Transverse colon (tissue), 4 donors: ENCODE measurements at regions not wholly inside any gene's neighbourhood (a gene's known extent, or its start where the extent isn't known, plus 50 kb on each side); places are given as distances from the start of the nearest gene placed in this dataset.

Source experiments
- DNase-seq: peaks from one replicate; pipeline ENCODE4 v3.0.0-alpha.2; 2019
- H3K27ac ChIP-seq, 4 donors: fragments of 200-600 bp; sonication (generic); 2 replicates each; pipeline ENCODE4 v1.5.1; 2016 to 2018; ENCODE audit warnings: inconsistent platforms in 4 of 4
- H3K27me3 ChIP-seq: fragments of 200-600 bp; sonication (generic); 2 replicates; pipeline ENCODE4 v1.5.1; 2017; ENCODE audit warnings: inconsistent platforms
- H3K36me3 ChIP-seq, 4 donors: fragments of 200-600 bp; sonication (generic); 2 replicates each; pipeline ENCODE4 v1.5.1; 2017 to 2019; ENCODE audit warnings: inconsistent platforms in 4 of 4
- H3K4me1 ChIP-seq, 4 donors: fragments of 200-600 bp; sonication (generic); 2 replicates each; pipeline ENCODE4 v1.5.1; 2017 to 2020; ENCODE audit warnings: inconsistent platforms in 4 of 4
- H3K4me3 ChIP-seq, 4 donors: fragments of 200-600 bp; sonication (generic); 1 replicate in 1 of 4; 2 replicates in 3 of 4; pipeline versions ENCODE4 v1.5.1 to v1.6.1; 2017 to 2019; ENCODE audit warnings: inconsistent platforms in 4 of 4
- H3K9me3 ChIP-seq, 2 donors: fragments of 200-600 bp; sonication (generic); 2 replicates each; pipeline ENCODE4 v1.5.1; 2017 to 2019; ENCODE audit warnings: inconsistent platforms in 2 of 2
- EP300 ChIP-seq: sonication (generic); formaldehyde crosslinking; IDR thresholded peaks from one replicate; pipeline ENCODE4 v1.6.1; 2017; ENCODE audit warnings: antibody characterized with exemption, low read depth
- POLR2A ChIP-seq: fragments of 450-650 bp; IDR thresholded peaks from one replicate; pipeline ENCODE4 v1.6.1; 2016; ENCODE audit warnings: antibody characterized with exemption, mild to moderate bottlenecking, moderate library complexity
- POLR2AphosphoS5 ChIP-seq, 3 donors: sonication (generic); formaldehyde crosslinking; IDR thresholded peaks; one replicate each; pipeline ENCODE4 v1.6.1; 2016; ENCODE audit warnings: antibody characterized with exemption in 3 of 3
- WGBS, 2 donors: methylation state at CpG; one replicate each; pipeline ENCODE4 v1.1.5; 2018; ENCODE audit warnings: low coverage in 1 of 2; 5-methylcytosine and 5-hydroxymethylcytosine counted together
- in situ Hi-C, 4 donors: fragments of 200-750 bp; cut with MboI; loops; one replicate each; pipeline versions ENCODE4 v1.15.0 to v1.15.1; 2017; ENCODE audit warnings: low sequenced_read_pairs in 3 of 4, low pct_ligation_motif_present in 1 of 4, low pct_unique_long_range_greater_than_20kb in 1 of 4
- intact Hi-C: fragments of 100-400 bp; cut with DNase I; formaldehyde crosslinking; loops from one replicate; pipeline ENCODE4 v1.15.1; 2023; ENCODE audit warnings: low total_unique reads
- TF ChIP-seq, protein P1 (sequence below), 5 experiments: fragments of 200-600 bp in 3 of 5; fragments of 450-650 bp in 2 of 5; sonication (generic) in 3 of 5; IDR thresholded peaks; 1 replicate in 2 of 5; 2 replicates in 3 of 5; pipeline ENCODE4 v1.5.1; 2016 to 2017; ENCODE audit warnings: antibody characterized with exemption in 5 of 5, inconsistent platforms in 3 of 5, mild to moderate bottlenecking in 2 of 5, moderate library complexity in 1 of 5

DNA sequence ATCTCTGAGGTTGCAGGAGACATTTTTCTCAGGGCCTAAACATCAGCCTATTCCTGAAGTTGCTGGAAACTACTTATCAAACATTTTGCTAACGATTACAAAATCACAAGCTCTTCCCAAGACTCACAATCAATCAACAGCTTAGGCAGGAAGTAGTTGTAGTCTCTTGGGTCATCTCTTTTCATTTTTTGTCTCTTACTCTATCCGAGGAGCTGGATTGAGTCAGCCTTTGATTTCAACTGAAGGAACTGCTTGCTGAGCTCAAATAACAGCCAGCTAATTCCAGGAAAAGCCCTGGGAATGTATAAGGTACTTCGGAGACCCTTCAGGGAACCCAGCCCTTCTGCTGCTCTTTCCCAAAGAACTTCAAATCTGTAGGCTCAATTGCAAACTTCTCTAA lies 398.9 kb downstream of the PLK2 start:
- TF ChIP-seq, protein P1, sequence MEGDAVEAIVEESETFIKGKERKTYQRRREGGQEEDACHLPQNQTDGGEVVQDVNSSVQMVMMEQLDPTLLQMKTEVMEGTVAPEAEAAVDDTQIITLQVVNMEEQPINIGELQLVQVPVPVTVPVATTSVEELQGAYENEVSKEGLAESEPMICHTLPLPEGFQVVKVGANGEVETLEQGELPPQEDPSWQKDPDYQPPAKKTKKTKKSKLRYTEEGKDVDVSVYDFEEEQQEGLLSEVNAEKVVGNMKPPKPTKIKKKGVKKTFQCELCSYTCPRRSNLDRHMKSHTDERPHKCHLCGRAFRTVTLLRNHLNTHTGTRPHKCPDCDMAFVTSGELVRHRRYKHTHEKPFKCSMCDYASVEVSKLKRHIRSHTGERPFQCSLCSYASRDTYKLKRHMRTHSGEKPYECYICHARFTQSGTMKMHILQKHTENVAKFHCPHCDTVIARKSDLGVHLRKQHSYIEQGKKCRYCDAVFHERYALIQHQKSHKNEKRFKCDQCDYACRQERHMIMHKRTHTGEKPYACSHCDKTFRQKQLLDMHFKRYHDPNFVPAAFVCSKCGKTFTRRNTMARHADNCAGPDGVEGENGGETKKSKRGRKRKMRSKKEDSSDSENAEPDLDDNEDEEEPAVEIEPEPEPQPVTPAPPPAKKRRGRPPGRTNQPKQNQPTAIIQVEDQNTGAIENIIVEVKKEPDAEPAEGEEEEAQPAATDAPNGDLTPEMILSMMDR (IDR thresholded peaks at IDR 0.05): no peak
- no peak for TF ChIP-seq POLR2AphosphoS5 (IDR thresholded peaks at IDR 0.05)
- TF ChIP-seq POLR2A: no peak
- no peak for TF ChIP-seq EP300
- intact Hi-C loops (no loop called here), in situ Hi-C loops (no loop called here)

GRCh38 chr5:58057324-58057723 lies 402.6 kb downstream of the PLK2 start:
- peaks cover 0 to 6% (median 0%) of the 10 kb centered on the region in 4 donors for H3K4me1 ChIP-seq
- WGBS, 2 donors: 65 to 81% methylated on average over 4 of the region's 4 CpGs
- H3K4me3 ChIP-seq: no peak overlapping the region
- no peaks in the 10 kb centered on the region for H3K36me3 ChIP-seq
- DNase-seq: no peak
- no peak overlapping the region for H3K27ac ChIP-seq
- in situ Hi-C loops (no loop called here), intact Hi-C loops (no loop called here)
- TF ChIP-seq, protein P1 (IDR thresholded peaks at IDR 0.05): no peak
- TF ChIP-seq POLR2AphosphoS5 (IDR thresholded peaks at IDR 0.05) (no peak), EP300 (no peak), POLR2A (no peak)
- H3K27me3 ChIP-seq: no peaks in the 10 kb centered on the region
- no peaks in the 10 kb centered on the region for H3K9me3 ChIP-seq

More for the DNA sequence above, 398.9 kb downstream of the PLK2 start:
- DNase-seq: no peak
- Histone ChIP-seq H3K4me1 (peaks cover 0 to 6% (median 0%) of the 10 kb centered on the region in 4 donors), H3K9me3 (no peaks in the 10 kb centered on the region), H3K27ac (no peak overlapping the region), H3K4me3 (no peak overlapping the region), H3K27me3 (no peaks in the 10 kb centered on the region), H3K36me3 (no peaks in the 10 kb centered on the region)
- WGBS, 2 donors: 62 to 76% methylated on average over 2 to 3 of the region's 3 CpGs

- intact Hi-C loops: no loop called here
- H3K27me3 ChIP-seq: no peaks in the 10 kb centered on the region
- in situ Hi-C loops: no loop called here
- H3K4me1 ChIP-seq: peaks cover 0 to 6% (median 0%) of the 10 kb centered on the region in 4 donors
- peak; percentile 12 for DNase-seq
- H3K36me3 ChIP-seq: no peaks in the 10 kb centered on the region
- TF ChIP-seq, protein P1 (IDR thresholded peaks at IDR 0.05): no peak
- no peak for TF ChIP-seq POLR2A
- TF ChIP-seq EP300: no peak
- TF ChIP-seq POLR2AphosphoS5 (IDR thresholded peaks at IDR 0.05): no peak
- no peak overlapping the region for H3K27ac ChIP-seq
- H3K4me3 ChIP-seq: no peak overlapping the region
- 11 to 27% methylated on average over 1 of the region's 1 CpG for WGBS, 2 donors
- H3K9me3 ChIP-seq: no peaks in the 10 kb centered on the region
These were observed 403.3 kb downstream of the PLK2 start for GRCh38 chr5:58056546-58056945.

DNA sequence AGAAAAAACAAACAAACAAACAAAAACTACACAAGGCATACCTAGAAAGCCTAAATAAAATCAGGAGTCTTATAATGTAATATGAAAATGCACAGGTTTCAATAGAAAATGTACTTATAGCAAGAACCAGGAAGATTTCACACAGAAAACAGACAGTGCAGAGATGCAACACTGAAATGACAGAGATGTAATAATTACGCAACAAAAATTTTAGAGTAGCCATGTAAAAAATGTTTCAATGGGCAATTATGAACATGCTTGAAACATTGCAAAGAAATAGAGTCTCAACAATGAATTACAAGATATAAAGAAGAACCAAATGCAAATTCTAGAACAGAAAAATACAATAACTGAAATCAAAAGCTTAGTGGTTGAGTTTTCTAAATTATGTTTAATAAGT lies 405.9 kb downstream of the PLK2 start:
- WGBS, 2 donors: 96 to 100% methylated on average over 1 of the region's 1 CpG
- Histone ChIP-seq H3K9me3 (no peaks in the 10 kb centered on the region), H3K4me3 (no peak overlapping the region), H3K27me3 (no peaks in the 10 kb centered on the region), H3K36me3 (no peaks in the 10 kb centered on the region), H3K27ac (no peak overlapping the region), H3K4me1 (peaks cover 0 to 6% (median 0%) of the 10 kb centered on the region in 4 donors)
- intact Hi-C loops: no loop called here
- TF ChIP-seq EP300: no peak
- TF ChIP-seq, protein P1 (IDR thresholded peaks at IDR 0.05): no peak
- TF ChIP-seq POLR2AphosphoS5 (IDR thresholded peaks at IDR 0.05): no peak
- in situ Hi-C loops: no loop called here
- DNase-seq: no peak
